Hepatocyte (in vitro differentiated cells): ENCODE measurements at regions not wholly inside any gene's neighbourhood (a gene's known extent, or its start where the extent isn't known, plus 50 kb on each side); places are given as distances from the start of the nearest gene placed in this dataset.

ENCODE experiments used
- DNase-seq: peaks from one replicate; pipeline ENCODE4 v3.0.0-alpha.2; 2016; ENCODE audit warnings: low spot score
- H2AFZ ChIP-seq: fragments of 200-600 bp; sonication (generic); 2 replicates; pipeline ENCODE4 v1.6.0; 2016; ENCODE audit warnings: antibody characterized with exemption, mild to moderate bottlenecking
- H3K27ac ChIP-seq: fragments of 200-600 bp; sonication (generic); 2 replicates; pipeline ENCODE4 v1.5.1; 2016; ENCODE audit warnings: mild to moderate bottlenecking
- H3K27me3 ChIP-seq: fragments of 200-600 bp; sonication (generic); 2 replicates; pipeline ENCODE4 v1.6.1; 2016
- H3K36me3 ChIP-seq: fragments of 200-600 bp; sonication (generic); replicated peaks from 2 replicates; pipeline ENCODE4 v1.5.1; 2016; ENCODE audit warnings: low read depth; ENCODE audit not compliant: insufficient read depth
- H3K4me1 ChIP-seq: fragments of 200-600 bp; sonication (generic); 2 replicates; pipeline ENCODE4 v1.5.1; 2016; ENCODE audit warnings: mild to moderate bottlenecking, moderate library complexity; ENCODE audit not compliant: insufficient read depth
- H3K4me2 ChIP-seq: fragments of 200-600 bp; sonication (generic); 2 replicates; pipeline ENCODE4 v1.6.0; 2016
- H3K4me3 ChIP-seq: fragments of 200-600 bp; sonication (generic); 2 replicates; pipeline ENCODE4 v1.5.1; 2016; ENCODE audit warnings: mild to moderate bottlenecking
- H3K79me2 ChIP-seq: fragments of 200-600 bp; sonication (generic); 2 replicates; pipeline ENCODE4 v1.6.0; 2017; ENCODE audit warnings: mild to moderate bottlenecking
- H3K9me2 ChIP-seq: fragments of 200-600 bp; sonication (generic); replicated peaks from 2 replicates; pipeline ENCODE4 v1.6.0; 2017; ENCODE audit warnings: mild to moderate bottlenecking; ENCODE audit not compliant: insufficient read depth
- H3K9me3 ChIP-seq: fragments of 200-600 bp; sonication (generic); 2 replicates; pipeline ENCODE4 v1.5.1; 2016; ENCODE audit warnings: low read depth, mild to moderate bottlenecking
- H4K20me1 ChIP-seq: fragments of 200-600 bp; sonication (generic); 2 replicates; pipeline ENCODE4 v1.6.0; 2016; ENCODE audit warnings: mild to moderate bottlenecking; ENCODE audit not compliant: insufficient read depth, poor library complexity, severe bottlenecking
- CTCF ChIP-seq: fragments of 200-600 bp; sonication (generic); IDR thresholded peaks from 2 replicates; pipeline ENCODE4 v1.5.1; 2016; ENCODE audit warnings: antibody characterized with exemption, mild to moderate bottlenecking; ENCODE audit not compliant: poor library complexity
- EZH2 ChIP-seq: fragments of 200-600 bp; sonication (generic); IDR thresholded peaks from 2 replicates; pipeline ENCODE4 v1.6.1; 2016; ENCODE audit warnings: antibody characterized with exemption, mild to moderate bottlenecking, borderline replicate concordance
- EZH2phosphoT487 ChIP-seq: fragments of 200-600 bp; sonication (generic); IDR thresholded peaks from one replicate; pipeline ENCODE4 v1.6.1; 2018; ENCODE audit warnings: antibody characterized with exemption, mild to moderate bottlenecking, low read depth, moderate library complexity; ENCODE audit not compliant: unreplicated experiment, severe bottlenecking
- WGBS: methylation state at CpG from one replicate; pipeline ENCODE4 v1.1.6; 2016; ENCODE audit warnings: low lambda C conversion rate; ENCODE audit errors: missing lambda C conversion rate; 5-methylcytosine and 5-hydroxymethylcytosine counted together

GRCh38 chr4:38565271-38566199, 98.5 kb upstream of the KLF3 start:
- H3K9me3 ChIP-seq, result no peaks in the 10 kb centered on the region
- no peaks in the 10 kb centered on the region for H3K27me3 ChIP-seq
- no peaks in the 10 kb centered on the region for H3K79me2 ChIP-seq
- DNase-seq, result no peak
- H3K4me3 ChIP-seq, result no peak overlapping the region
- TF ChIP-seq CTCF, result no peak
- TF ChIP-seq EZH2phosphoT487, result no peak
- no peak for TF ChIP-seq EZH2
- no peaks in the 10 kb centered on the region for H4K20me1 ChIP-seq
- peaks cover 11% of the 10 kb centered on the region for H3K4me1 ChIP-seq
- H3K27ac ChIP-seq, result no peak overlapping the region
- H3K9me2 ChIP-seq, result no peaks in the 10 kb centered on the region
- no peaks in the 10 kb centered on the region for H3K36me3 ChIP-seq
- H3K4me2 ChIP-seq, result no peak overlapping the region
- H2AFZ ChIP-seq, result peak overlapping the region; percentile 12
- 81% methylated on average over 12 of the region's 12 CpGs for WGBS

GRCh38 chr4:38566806-38567398, 97.1 kb upstream of the KLF3 start:
- Histone ChIP-seq H3K9me3 (no peaks in the 10 kb centered on the region), H3K4me2 (no peak overlapping the region)
- 84% methylated on average over 4 of the region's 4 CpGs for WGBS

GRCh38 chr4:38567457-38567856, 96.5 kb upstream of the KLF3 start:
- no peak for DNase-seq
- no peaks in the 10 kb centered on the region for H4K20me1 ChIP-seq
- H3K9me3 ChIP-seq, result no peaks in the 10 kb centered on the region
- H3K36me3 ChIP-seq, result no peaks in the 10 kb centered on the region
- no peaks in the 10 kb centered on the region for H3K9me2 ChIP-seq
- H3K27me3 ChIP-seq, result no peaks in the 10 kb centered on the region
- H3K4me3 ChIP-seq, result no peak overlapping the region
- H3K27ac ChIP-seq, result no peak overlapping the region
- no peak overlapping the region for H3K4me2 ChIP-seq
- H3K4me1 ChIP-seq, result peaks cover 17% of the 10 kb centered on the region
- no peaks in the 10 kb centered on the region for H3K79me2 ChIP-seq
- WGBS, result 95% methylated on average over 5 of the region's 5 CpGs
- TF ChIP-seq EZH2, result no peak
- no peak for TF ChIP-seq EZH2phosphoT487
- TF ChIP-seq CTCF, result no peak
- H2AFZ ChIP-seq, result no peak overlapping the region

More at GRCh38 chr4:38566806-38567398, 97.1 kb upstream of the KLF3 start:
- no peak overlapping the region for H3K4me3 ChIP-seq
- H3K4me1 ChIP-seq, result peaks cover 17% of the 10 kb centered on the region
- H3K79me2 ChIP-seq, result no peaks in the 10 kb centered on the region
- no peaks in the 10 kb centered on the region for H4K20me1 ChIP-seq
- no peak for DNase-seq
- no peaks in the 10 kb centered on the region for H3K36me3 ChIP-seq
- no peaks in the 10 kb centered on the region for H3K27me3 ChIP-seq
- no peaks in the 10 kb centered on the region for H3K9me2 ChIP-seq
- TF ChIP-seq EZH2 (no peak), EZH2phosphoT487 (no peak), CTCF (no peak)
- H2AFZ ChIP-seq, result no peak overlapping the region
- no peak overlapping the region for H3K27ac ChIP-seq
